Smooth muscle cell (in vitro differentiated cells): ENCODE measurements at regions not wholly inside any gene's neighbourhood (a gene's known extent, or its start where the extent isn't known, plus 50 kb on each side); places are given as distances from the start of the nearest gene placed in this dataset.

Experiments
- DNase-seq: peaks from one replicate; lab custom pipeline; 2025; ENCODE audit not compliant: unreplicated experiment; lab: John Stamatoyannopoulos, UW
- H2AFZ ChIP-seq: fragments of 200-600 bp; sonication (generic); 2 replicates; pipeline ENCODE4 v1.6.0; 2016; ENCODE audit warnings: antibody characterized with exemption, low read depth, mild to moderate bottlenecking
- H3F3A ChIP-seq: fragments of 200-600 bp; sonication (generic); 2 replicates; pipeline ENCODE4 v1.6.0; 2017; ENCODE audit warnings: antibody characterized with exemption, low read depth
- H3K27ac ChIP-seq: fragments of 200-600 bp; sonication (generic); 2 replicates; pipeline ENCODE4 v1.5.1; 2016; ENCODE audit warnings: low read depth, mild to moderate bottlenecking
- H3K27me3 ChIP-seq: fragments of 200-600 bp; sonication (generic); 2 replicates; pipeline ENCODE4 v1.6.1; 2016; ENCODE audit warnings: low read depth, mild to moderate bottlenecking
- H3K36me3 ChIP-seq: fragments of 200-600 bp; sonication (generic); 2 replicates; pipeline ENCODE4 v1.5.1; 2016; ENCODE audit warnings: low read depth
- H3K4me1 ChIP-seq: fragments of 200-600 bp; sonication (generic); 2 replicates; pipeline ENCODE4 v1.5.1; 2016; ENCODE audit warnings: low read depth
- H3K4me2 ChIP-seq: fragments of 200-600 bp; sonication (generic); 2 replicates; pipeline ENCODE4 v1.6.0; 2016; ENCODE audit warnings: mild to moderate bottlenecking
- H3K4me3 ChIP-seq: fragments of 200-600 bp; sonication (generic); 2 replicates; pipeline ENCODE4 v1.5.1; 2016; ENCODE audit warnings: mild to moderate bottlenecking
- H3K79me2 ChIP-seq: fragments of 200-600 bp; sonication (generic); 2 replicates; pipeline ENCODE4 v1.6.0; 2016; ENCODE audit warnings: low read depth, mild to moderate bottlenecking
- H3K9ac ChIP-seq: fragments of 200-600 bp; sonication (generic); 2 replicates; pipeline ENCODE4 v1.6.0; 2016; ENCODE audit warnings: low read depth
- H3K9me3 ChIP-seq: fragments of 200-600 bp; sonication (generic); replicated peaks from 2 replicates; pipeline ENCODE4 v1.5.1; 2016; ENCODE audit warnings: low read depth
- H4K20me1 ChIP-seq: fragments of 200-600 bp; sonication (generic); 2 replicates; pipeline ENCODE4 v1.6.0; 2016; ENCODE audit warnings: low read depth
- WGBS: methylation state at CpG from one replicate; pipeline ENCODE4 v1.1.7; 2016; ENCODE audit warnings: low lambda C conversion rate; 5-methylcytosine and 5-hydroxymethylcytosine counted together
- TF ChIP-seq, protein P1 (sequence below): fragments of 200-600 bp; sonication (generic); IDR thresholded peaks from 2 replicates; pipeline ENCODE4 v1.5.1; 2017; ENCODE audit warnings: borderline replicate concordance, mild to moderate bottlenecking, antibody characterized with exemption; ENCODE audit not compliant: insufficient read depth, poor library complexity, severe bottlenecking

DNA sequence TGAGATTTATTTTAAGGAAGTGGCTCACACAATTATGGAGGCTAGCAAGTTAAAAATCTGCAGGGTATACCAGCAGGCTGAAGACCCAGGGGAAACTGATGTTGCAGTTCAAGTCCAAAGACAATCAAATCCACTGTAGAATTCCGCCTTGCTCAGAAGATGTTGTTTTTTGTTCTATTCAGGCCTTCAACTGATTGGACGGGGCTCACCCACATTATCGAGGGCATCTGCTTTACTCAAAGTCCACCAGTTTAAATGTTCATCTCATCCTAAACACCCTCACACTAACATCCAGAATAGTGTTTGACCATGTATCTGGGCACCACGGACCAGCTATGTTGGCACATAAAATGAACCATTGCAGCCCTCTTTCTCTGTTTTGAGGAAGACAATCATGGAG lies 211.2 kb upstream of the GPR26 start:
- no peaks in the 10 kb centered on the region for H3K36me3 ChIP-seq
- no peak for DNase-seq
- no peak overlapping the region for H3K27ac ChIP-seq
- H3K27me3 ChIP-seq = peaks cover 10% of the 10 kb centered on the region
- H3K9ac ChIP-seq = no peak overlapping the region
- no peak overlapping the region for H3K4me2 ChIP-seq
- H4K20me1 ChIP-seq = no peaks in the 10 kb centered on the region
- TF ChIP-seq, protein P1, sequence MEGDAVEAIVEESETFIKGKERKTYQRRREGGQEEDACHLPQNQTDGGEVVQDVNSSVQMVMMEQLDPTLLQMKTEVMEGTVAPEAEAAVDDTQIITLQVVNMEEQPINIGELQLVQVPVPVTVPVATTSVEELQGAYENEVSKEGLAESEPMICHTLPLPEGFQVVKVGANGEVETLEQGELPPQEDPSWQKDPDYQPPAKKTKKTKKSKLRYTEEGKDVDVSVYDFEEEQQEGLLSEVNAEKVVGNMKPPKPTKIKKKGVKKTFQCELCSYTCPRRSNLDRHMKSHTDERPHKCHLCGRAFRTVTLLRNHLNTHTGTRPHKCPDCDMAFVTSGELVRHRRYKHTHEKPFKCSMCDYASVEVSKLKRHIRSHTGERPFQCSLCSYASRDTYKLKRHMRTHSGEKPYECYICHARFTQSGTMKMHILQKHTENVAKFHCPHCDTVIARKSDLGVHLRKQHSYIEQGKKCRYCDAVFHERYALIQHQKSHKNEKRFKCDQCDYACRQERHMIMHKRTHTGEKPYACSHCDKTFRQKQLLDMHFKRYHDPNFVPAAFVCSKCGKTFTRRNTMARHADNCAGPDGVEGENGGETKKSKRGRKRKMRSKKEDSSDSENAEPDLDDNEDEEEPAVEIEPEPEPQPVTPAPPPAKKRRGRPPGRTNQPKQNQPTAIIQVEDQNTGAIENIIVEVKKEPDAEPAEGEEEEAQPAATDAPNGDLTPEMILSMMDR = no peak
- no peaks in the 10 kb centered on the region for H3K9me3 ChIP-seq
- no peaks in the 10 kb centered on the region for H3K4me1 ChIP-seq
- WGBS = 91% methylated on average over 4 of the region's 4 CpGs
- no peaks in the 10 kb centered on the region for H3K79me2 ChIP-seq
- no peaks in the 10 kb centered on the region for H3F3A ChIP-seq
- no peak overlapping the region for H3K4me3 ChIP-seq
- no peak overlapping the region for H2AFZ ChIP-seq

DNA sequence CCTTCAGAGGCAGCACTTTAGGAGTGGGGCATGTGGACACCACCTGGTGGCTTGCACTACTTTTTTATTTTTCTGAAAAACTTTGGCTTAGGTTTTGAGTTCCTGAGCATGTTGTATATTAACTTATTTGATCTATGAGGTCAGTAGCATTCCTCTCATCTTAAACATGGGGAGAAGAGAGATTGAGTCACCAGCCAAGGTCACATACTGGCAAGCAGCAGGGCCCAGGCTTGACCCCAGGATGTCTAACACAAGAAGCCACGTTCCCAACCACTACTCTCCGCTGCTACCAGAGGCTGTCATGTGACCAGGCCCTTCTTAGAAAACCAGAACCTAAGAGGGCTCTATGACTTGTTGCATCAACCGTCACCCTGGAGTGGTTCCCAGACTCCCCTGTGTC lies 210.3 kb upstream of the GPR26 start:
- TF ChIP-seq, protein P1 = no peak
- H3K4me3 ChIP-seq = no peak overlapping the region
- H3K9ac ChIP-seq = no peak overlapping the region
- H3F3A ChIP-seq = no peaks in the 10 kb centered on the region
- H3K4me1 ChIP-seq = no peaks in the 10 kb centered on the region
- no peaks in the 10 kb centered on the region for H3K36me3 ChIP-seq
- no peaks in the 10 kb centered on the region for H3K9me3 ChIP-seq
- H3K27ac ChIP-seq = no peak overlapping the region
- H3K4me2 ChIP-seq = no peak overlapping the region
- no peak overlapping the region for H2AFZ ChIP-seq
- H4K20me1 ChIP-seq = no peaks in the 10 kb centered on the region
- no peaks in the 10 kb centered on the region for H3K79me2 ChIP-seq
- WGBS = 92% methylated on average over 3 of the region's 3 CpGs
- no peak for DNase-seq
- H3K27me3 ChIP-seq = peaks cover 10% of the 10 kb centered on the region

DNA sequence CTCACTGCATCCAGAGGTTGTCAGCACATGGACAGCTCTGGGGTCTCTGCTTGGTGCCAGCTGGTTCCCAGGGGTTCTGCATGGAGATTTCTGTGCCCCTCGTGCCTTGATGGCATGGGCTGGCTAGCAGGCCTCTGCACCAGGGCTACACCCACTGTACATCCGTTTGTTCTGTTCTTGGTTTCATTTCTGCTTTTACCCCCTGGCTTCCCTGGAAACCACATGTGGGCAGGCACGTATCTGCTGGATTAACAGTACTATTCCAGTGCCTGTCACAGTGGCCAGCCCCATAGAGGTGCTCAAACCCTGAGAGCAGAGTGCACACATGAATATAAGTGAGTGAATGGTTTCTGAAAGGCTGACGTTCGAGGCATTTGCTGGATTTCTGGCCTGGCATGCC lies 207.2 kb upstream of the GPR26 start:
- DNase-seq = no peak
- Histone ChIP-seq H2AFZ (no peak overlapping the region), H3K9me3 (no peaks in the 10 kb centered on the region), H3K27ac (no peak overlapping the region), H3F3A (no peaks in the 10 kb centered on the region), H3K27me3 (peaks cover 14% of the 10 kb centered on the region), H3K4me3 (no peak overlapping the region), H3K9ac (no peak overlapping the region), H3K4me1 (no peaks in the 10 kb centered on the region), H4K20me1 (no peaks in the 10 kb centered on the region), H3K36me3 (no peaks in the 10 kb centered on the region), H3K4me2 (no peak overlapping the region), H3K79me2 (no peaks in the 10 kb centered on the region)
- TF ChIP-seq, protein P1 = no peak
- WGBS = 62% methylated on average over 5 of the region's 5 CpGs

DNA sequence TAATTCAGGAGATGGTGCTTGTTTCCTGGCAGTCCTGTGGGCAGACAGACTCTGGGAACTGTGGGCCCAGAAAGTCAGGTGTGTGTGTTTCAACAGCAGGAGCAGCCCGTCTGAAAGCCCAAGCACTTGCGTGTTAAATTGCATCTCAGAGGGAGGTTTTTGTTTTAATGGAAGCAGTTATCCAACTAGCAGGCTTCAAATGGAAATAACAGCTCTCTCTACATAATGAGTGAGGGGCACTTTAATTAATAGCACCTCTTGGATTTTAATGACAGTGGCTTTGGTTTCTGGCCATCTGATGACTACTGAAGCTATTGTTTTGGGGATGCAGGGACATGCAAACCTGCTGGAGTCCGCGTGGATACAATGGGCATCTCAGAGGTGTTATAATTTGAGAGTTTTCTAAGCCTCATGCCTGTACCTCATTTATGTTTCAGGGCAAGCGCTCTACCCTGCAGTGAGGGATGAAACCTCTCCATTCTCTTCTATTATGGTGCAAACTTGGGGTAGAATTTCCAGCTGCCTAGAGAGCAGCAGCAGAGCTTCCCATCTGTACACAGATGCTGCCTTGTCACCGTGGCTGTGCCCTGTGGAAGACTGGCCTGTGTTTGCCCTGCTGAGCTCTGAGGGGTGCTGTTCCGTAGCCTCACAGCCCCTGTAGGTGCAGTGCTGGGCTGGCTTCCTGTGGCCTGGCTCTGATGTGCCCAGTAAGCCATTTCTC lies 206.6 kb upstream of the GPR26 start:
- H3F3A ChIP-seq = no peaks in the 10 kb centered on the region
- no peaks in the 10 kb centered on the region for H3K36me3 ChIP-seq
- H3K27me3 ChIP-seq = peaks cover 10% of the 10 kb centered on the region
- no peak overlapping the region for H3K27ac ChIP-seq
- no peak overlapping the region for H3K4me2 ChIP-seq
- H3K4me3 ChIP-seq = no peak overlapping the region
- no peaks in the 10 kb centered on the region for H3K79me2 ChIP-seq
- no peak overlapping the region for H2AFZ ChIP-seq
- no peaks in the 10 kb centered on the region for H4K20me1 ChIP-seq
- no peak for DNase-seq
- no peak overlapping the region for H3K9ac ChIP-seq
- WGBS = 53% methylated on average over 7 of the region's 7 CpGs
- H3K4me1 ChIP-seq = no peaks in the 10 kb centered on the region
- H3K9me3 ChIP-seq = no peaks in the 10 kb centered on the region
- TF ChIP-seq, protein P1 = no peak
